HepG2 (cell line): ENCODE measurements at regions not wholly inside any gene's neighbourhood (a gene's known extent, or its start where the extent isn't known, plus 50 kb on each side); places are given as distances from the start of the nearest gene placed in this dataset.

Source experiments
- CENPX ChIP-seq: sonication (generic); formaldehyde crosslinking; IDR thresholded peaks from 2 replicates; pipeline ENCODE4 v1.9.0; 2021; ENCODE audit warnings: mild to moderate bottlenecking, missing genetic modification reagents, moderate library complexity
- CTCF ChIP-seq: sonication (generic); formaldehyde crosslinking; IDR thresholded peaks from 2 replicates; pipeline ENCODE4 v1.5.0; 2020; ENCODE audit warnings: mild to moderate bottlenecking, missing genetic modification reagents, moderate library complexity
- IRF2 ChIP-seq: IDR thresholded peaks from 2 replicates; pipeline ENCODE4 v1.6.1; 2018; ENCODE audit warnings: missing genetic modification reagents, missing compliant biosample characterization
- KDM2A ChIP-seq: sonication (generic); formaldehyde crosslinking; IDR thresholded peaks from 2 replicates; pipeline ENCODE4 v1.4.0; 2020; ENCODE audit warnings: low read depth, missing genetic modification reagents, borderline replicate concordance
- LRRFIP1 ChIP-seq: sonication (generic); formaldehyde crosslinking; conservative IDR thresholded peaks from 2 replicates; pipeline ENCODE4 v1.4.0; 2020; ENCODE audit warnings: missing genetic modification reagents
- PLRG1 ChIP-seq: fragments of 450-650 bp; conservative IDR thresholded peaks from 2 replicates; pipeline ENCODE4 v1.6.1; 2016
- ZNF230 ChIP-seq: sonication (generic); formaldehyde crosslinking; IDR thresholded peaks from 2 replicates; pipeline ENCODE4 v1.4.0; 2020; ENCODE audit warnings: mild to moderate bottlenecking, missing genetic modification reagents
- ZNF317 ChIP-seq: sonication (generic); formaldehyde crosslinking; IDR thresholded peaks from 2 replicates; pipeline ENCODE4 v1.5.0; 2020; ENCODE audit warnings: mild to moderate bottlenecking, missing genetic modification reagents
- ZNF530 ChIP-seq: sonication (generic); formaldehyde crosslinking; IDR thresholded peaks from 2 replicates; pipeline ENCODE4 v1.5.0; 2020; ENCODE audit warnings: low read depth, mild to moderate bottlenecking, missing genetic modification reagents
- ZNF562 ChIP-seq: sonication (generic); formaldehyde crosslinking; IDR thresholded peaks from 2 replicates; pipeline ENCODE4 v1.8.0; 2022; ENCODE audit warnings: missing genetic modification reagents, borderline replicate concordance
- ZNF781 ChIP-seq: sonication (generic); formaldehyde crosslinking; IDR thresholded peaks from 2 replicates; pipeline ENCODE4 v1.5.1; 2020; ENCODE audit warnings: borderline replicate concordance, mild to moderate bottlenecking, missing genetic modification reagents; ENCODE audit errors: not compliant biosample characterization
- ZNF891 ChIP-seq: sonication (generic); formaldehyde crosslinking; IDR thresholded peaks from 2 replicates; pipeline ENCODE4 v1.5.0; 2020; ENCODE audit warnings: mild to moderate bottlenecking, missing genetic modification reagents
- ZSCAN9 ChIP-seq: IDR thresholded peaks from 2 replicates; pipeline ENCODE4 v1.6.1; 2016; ENCODE audit warnings: borderline replicate concordance
- TF ChIP-seq, protein P1 (sequence below): sonication (generic); formaldehyde crosslinking; IDR thresholded peaks from 2 replicates; pipeline ENCODE4 v1.5.1; 2020; ENCODE audit warnings: mild to moderate bottlenecking, missing genetic modification reagents, borderline replicate concordance
- TF ChIP-seq, protein P2 (sequence below): sonication (generic); formaldehyde crosslinking; IDR thresholded peaks from 2 replicates; pipeline ENCODE4 v1.4.0; 2020; ENCODE audit warnings: low read depth, missing genetic modification reagents

- TF ChIP-seq CTCF (peak; percentile 83), ZNF562 (CRISPR knock-in tag) (no peak), IRF2 (peak; percentile 29; the same call in 1 of the 2 replicates), PLRG1 (no peak), ZNF781 (CRISPR knock-in tag) (no peak), LRRFIP1 (no peak), CENPX (CRISPR knock-in tag) (no peak), KDM2A (CRISPR knock-in tag) (no peak), ZSCAN9 (CRISPR knock-in tag) (0 out of 2 replicates have a peak, but pooled peaks have one; percentile 39), ZNF230 (CRISPR knock-in tag) (no peak), ZNF891 (CRISPR knock-in tag) (no peak), ZNF317 (CRISPR knock-in tag) (no peak), ZNF530 (no peak)
- TF ChIP-seq, protein P1, sequence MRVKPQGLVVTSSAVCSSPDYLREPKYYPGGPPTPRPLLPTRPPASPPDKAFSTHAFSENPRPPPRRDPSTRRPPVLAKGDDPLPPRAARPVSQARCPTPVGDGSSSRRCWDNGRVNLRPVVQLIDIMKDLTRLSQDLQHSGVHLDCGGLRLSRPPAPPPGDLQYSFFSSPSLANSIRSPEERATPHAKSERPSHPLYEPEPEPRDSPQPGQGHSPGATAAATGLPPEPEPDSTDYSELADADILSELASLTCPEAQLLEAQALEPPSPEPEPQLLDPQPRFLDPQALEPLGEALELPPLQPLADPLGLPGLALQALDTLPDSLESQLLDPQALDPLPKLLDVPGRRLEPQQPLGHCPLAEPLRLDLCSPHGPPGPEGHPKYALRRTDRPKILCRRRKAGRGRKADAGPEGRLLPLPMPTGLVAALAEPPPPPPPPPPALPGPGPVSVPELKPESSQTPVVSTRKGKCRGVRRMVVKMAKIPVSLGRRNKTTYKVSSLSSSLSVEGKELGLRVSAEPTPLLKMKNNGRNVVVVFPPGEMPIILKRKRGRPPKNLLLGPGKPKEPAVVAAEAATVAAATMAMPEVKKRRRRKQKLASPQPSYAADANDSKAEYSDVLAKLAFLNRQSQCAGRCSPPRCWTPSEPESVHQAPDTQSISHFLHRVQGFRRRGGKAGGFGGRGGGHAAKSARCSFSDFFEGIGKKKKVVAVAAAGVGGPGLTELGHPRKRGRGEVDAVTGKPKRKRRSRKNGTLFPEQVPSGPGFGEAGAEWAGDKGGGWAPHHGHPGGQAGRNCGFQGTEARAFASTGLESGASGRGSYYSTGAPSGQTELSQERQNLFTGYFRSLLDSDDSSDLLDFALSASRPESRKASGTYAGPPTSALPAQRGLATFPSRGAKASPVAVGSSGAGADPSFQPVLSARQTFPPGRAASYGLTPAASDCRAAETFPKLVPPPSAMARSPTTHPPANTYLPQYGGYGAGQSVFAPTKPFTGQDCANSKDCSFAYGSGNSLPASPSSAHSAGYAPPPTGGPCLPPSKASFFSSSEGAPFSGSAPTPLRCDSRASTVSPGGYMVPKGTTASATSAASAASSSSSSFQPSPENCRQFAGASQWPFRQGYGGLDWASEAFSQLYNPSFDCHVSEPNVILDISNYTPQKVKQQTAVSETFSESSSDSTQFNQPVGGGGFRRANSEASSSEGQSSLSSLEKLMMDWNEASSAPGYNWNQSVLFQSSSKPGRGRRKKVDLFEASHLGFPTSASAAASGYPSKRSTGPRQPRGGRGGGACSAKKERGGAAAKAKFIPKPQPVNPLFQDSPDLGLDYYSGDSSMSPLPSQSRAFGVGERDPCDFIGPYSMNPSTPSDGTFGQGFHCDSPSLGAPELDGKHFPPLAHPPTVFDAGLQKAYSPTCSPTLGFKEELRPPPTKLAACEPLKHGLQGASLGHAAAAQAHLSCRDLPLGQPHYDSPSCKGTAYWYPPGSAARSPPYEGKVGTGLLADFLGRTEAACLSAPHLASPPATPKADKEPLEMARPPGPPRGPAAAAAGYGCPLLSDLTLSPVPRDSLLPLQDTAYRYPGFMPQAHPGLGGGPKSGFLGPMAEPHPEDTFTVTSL = no peak
- TF ChIP-seq, protein P2, sequence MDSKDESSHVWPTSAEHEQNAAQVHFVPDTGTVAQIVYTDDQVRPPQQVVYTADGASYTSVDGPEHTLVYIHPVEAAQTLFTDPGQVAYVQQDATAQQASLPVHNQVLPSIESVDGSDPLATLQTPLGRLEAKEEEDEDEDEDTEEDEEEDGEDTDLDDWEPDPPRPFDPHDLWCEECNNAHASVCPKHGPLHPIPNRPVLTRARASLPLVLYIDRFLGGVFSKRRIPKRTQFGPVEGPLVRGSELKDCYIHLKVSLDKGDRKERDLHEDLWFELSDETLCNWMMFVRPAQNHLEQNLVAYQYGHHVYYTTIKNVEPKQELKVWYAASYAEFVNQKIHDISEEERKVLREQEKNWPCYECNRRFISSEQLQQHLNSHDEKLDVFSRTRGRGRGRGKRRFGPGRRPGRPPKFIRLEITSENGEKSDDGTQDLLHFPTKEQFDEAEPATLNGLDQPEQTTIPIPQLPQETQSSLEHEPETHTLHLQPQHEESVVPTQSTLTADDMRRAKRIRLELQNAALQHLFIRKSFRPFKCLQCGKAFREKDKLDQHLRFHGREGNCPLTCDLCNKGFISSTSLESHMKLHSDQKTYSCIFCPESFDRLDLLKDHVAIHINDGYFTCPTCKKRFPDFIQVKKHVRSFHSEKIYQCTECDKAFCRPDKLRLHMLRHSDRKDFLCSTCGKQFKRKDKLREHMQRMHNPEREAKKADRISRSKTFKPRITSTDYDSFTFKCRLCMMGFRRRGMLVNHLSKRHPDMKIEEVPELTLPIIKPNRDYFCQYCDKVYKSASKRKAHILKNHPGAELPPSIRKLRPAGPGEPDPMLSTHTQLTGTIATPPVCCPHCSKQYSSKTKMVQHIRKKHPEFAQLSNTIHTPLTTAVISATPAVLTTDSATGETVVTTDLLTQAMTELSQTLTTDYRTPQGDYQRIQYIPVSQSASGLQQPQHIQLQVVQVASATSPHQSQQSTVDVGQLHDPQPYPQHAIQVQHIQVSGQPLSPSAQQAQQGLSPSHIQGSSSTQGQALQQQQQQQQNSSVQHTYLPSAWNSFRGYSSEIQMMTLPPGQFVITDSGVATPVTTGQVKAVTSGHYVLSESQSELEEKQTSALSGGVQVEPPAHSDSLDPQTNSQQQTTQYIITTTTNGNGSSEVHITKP (CRISPR knock-in tag) = no peak
Observed at GRCh38 chr6:18323935-18324705, 59.8 kb upstream of the DEK start (continued).
